Thoracic aorta (tissue), 2 donors: ENCODE measurements at regions not wholly inside any gene's neighbourhood (a gene's known extent, or its start where the extent isn't known, plus 50 kb on each side); places are given as distances from the start of the nearest gene placed in this dataset.

Source experiments
- ATAC-seq: fragments of 150-250 bp; one replicate; pipeline ENCODE4 v1.8.0; 2017; ENCODE audit warnings: low read depth; ENCODE audit not compliant: insufficient number of reproducible peaks, low FRiP score
- DNase-seq: peaks from one replicate; pipeline ENCODE4 v3.0.0-alpha.2; 2020; ENCODE audit warnings: low spot score
- H3K27ac ChIP-seq, 2 donors: fragments of 200-600 bp; sonication (generic); 1 replicate in 1 of 2; 2 replicates in 1 of 2; pipeline ENCODE4 v1.5.1; 2016; ENCODE audit warnings: mild to moderate bottlenecking in 2 of 2, moderate library complexity in 2 of 2
- H3K27me3 ChIP-seq: fragments of 200-600 bp; sonication (generic); replicated peaks from 2 replicates; pipeline ENCODE4 v1.6.0; 2016; ENCODE audit warnings: mild to moderate bottlenecking; ENCODE audit not compliant: insufficient read depth
- H3K36me3 ChIP-seq: fragments of 200-600 bp; sonication (generic); one replicate; pipeline ENCODE4 v1.5.1; 2016
- H3K4me1 ChIP-seq, 2 donors: fragments of 200-600 bp; sonication (generic); 1 replicate in 1 of 2; 2 replicates in 1 of 2; pipeline versions ENCODE4 v1.5.1 to v1.6.0; 2016; ENCODE audit warnings: low read depth in 2 of 2, mild to moderate bottlenecking in 1 of 2; ENCODE audit not compliant: control insufficient read depth in 1 of 2
- H3K4me3 ChIP-seq: fragments of 200-600 bp; sonication (generic); 2 replicates; pipeline ENCODE4 v1.5.1; 2016; ENCODE audit warnings: mild to moderate bottlenecking
- H3K9me3 ChIP-seq: fragments of 200-600 bp; sonication (generic); 2 replicates; pipeline ENCODE4 v1.5.1; 2016
- CTCF ChIP-seq: fragments of 200-600 bp; sonication (generic); IDR thresholded peaks from one replicate; pipeline ENCODE4 v1.5.1; 2019; ENCODE audit warnings: antibody characterized with exemption

DNA sequence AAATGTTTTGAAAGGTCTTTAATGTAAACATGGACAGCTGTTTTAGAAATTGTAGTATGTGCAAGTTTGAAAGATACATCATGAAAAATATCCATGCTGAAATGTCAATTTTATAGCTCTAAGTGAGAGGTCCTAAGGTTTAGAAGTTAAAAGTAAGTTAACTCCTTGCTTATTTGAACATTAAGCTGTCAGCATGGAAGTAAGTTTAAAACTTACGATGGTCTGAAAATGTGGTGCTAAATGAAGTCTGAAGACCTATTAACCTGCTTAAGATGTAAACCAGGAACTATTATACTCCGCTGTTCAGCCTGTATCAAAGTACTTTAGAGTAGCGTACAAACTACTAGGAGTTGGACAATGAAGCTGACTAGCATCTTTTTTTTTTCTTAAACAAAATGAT lies 1082.4 kb downstream of the TMTC2 start:
- no peaks in the 10 kb centered on the region for H3K27me3 ChIP-seq
- no peaks in the 10 kb centered on the region for H3K4me1 ChIP-seq
- H3K36me3 ChIP-seq, result no peaks in the 10 kb centered on the region
- DNase-seq, result no peak
- no peak overlapping the region for H3K27ac ChIP-seq
- ATAC-seq, result no peak
- H3K9me3 ChIP-seq, result peaks cover 4% of the 10 kb centered on the region
- no peak overlapping the region for H3K4me3 ChIP-seq
- TF ChIP-seq CTCF, result no peak

GRCh38 chr12:83767723-83768122 lies 1081.0 kb downstream of the TMTC2 start:
- Histone ChIP-seq H3K27me3 (no peaks in the 10 kb centered on the region), H3K4me1 (no peaks in the 10 kb centered on the region), H3K4me3 (no peak overlapping the region), H3K27ac (no peak overlapping the region), H3K9me3 (no peaks in the 10 kb centered on the region), H3K36me3 (no peaks in the 10 kb centered on the region)
- TF ChIP-seq CTCF, result no peak
- ATAC-seq (no peak), DNase-seq (no peak)

DNA sequence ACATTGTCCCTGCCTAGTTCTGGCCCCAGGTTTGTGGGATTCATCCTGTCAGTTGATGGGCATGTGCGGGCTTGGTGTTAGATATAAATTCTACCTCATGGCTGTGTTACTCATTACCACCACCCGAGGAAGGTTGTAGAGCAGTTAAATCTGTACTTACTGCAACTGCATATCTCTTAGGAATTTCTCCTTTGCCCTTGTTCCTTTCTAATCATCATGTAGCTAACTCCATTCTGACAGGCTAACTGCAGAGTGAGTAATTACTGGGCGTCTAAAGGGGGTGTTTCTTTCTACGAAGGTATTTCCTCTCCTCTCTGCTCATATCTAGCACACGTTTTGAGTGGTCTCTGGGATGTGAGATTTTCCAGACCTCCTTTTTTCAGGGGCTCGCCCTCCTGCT lies 1076.7 kb downstream of the TMTC2 start:
- no peak for ATAC-seq
- Histone ChIP-seq H3K27me3 (no peaks in the 10 kb centered on the region), H3K9me3 (no peaks in the 10 kb centered on the region), H3K4me3 (no peak overlapping the region), H3K27ac (no peak overlapping the region), H3K36me3 (no peaks in the 10 kb centered on the region), H3K4me1 (no peaks in the 10 kb centered on the region)
- DNase-seq, result no peak
- no peak for TF ChIP-seq CTCF

DNA sequence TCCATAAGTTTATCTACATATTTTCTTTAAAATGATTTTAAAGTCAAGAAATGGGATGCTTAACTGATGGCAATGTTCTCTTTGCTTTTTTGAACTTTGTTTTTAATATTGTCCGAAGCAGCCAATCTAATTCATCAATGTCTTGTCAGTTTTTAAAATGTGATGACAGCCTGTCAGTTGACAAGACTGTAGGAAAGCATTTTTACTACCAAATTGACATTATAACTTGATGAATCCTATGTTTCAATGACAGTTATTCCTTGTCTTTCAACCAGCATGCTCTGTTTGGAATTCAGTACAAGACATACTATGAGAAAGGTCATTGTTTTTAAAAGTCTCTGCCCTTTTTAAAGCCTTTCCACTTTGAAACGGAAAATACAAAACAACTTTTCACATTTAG lies 1073.2 kb downstream of the TMTC2 start:
- no peaks in the 10 kb centered on the region for H3K36me3 ChIP-seq
- H3K27me3 ChIP-seq, result no peaks in the 10 kb centered on the region
- no peak for DNase-seq
- no peak overlapping the region for H3K4me3 ChIP-seq
- no peak for ATAC-seq
- H3K9me3 ChIP-seq, result no peaks in the 10 kb centered on the region
- no peak for TF ChIP-seq CTCF
- H3K4me1 ChIP-seq, result no peaks in the 10 kb centered on the region
- H3K27ac ChIP-seq, result no peak overlapping the region

DNA sequence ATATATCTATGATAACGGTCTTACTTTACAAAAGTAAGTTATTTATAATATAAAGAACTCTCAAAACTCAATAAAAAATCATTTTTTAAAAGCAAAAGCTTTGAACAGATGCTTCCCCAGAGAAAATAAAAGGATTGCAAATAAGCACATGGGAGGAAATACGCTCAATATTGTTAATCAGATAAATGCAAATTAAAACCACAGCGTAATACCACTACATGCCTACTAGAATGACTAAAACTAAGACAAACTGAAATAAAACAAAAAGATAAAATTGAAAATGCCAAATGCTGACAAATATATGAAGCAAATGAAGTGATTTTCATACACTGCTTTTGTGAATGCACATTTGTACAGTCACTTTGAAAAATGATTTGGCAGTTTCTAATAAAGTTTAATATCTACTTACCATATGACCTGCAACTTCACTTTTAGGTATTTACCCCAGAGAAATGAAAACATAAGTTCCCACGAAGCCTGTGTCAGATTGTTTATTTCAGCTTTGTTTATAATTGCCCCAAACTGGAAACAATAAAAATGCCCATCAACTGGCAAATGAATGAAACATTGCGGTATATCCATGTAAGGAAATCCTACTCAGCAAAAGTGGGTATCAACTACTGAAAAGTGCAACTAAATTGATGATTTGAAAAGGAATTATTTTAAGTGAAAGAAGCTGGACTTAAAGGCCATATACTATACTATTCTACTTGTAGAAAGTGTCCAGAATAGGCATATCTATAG lies 1072.4 kb downstream of the TMTC2 start:
- no peak for TF ChIP-seq CTCF
- no peak overlapping the region for H3K4me3 ChIP-seq
- H3K9me3 ChIP-seq, result no peaks in the 10 kb centered on the region
- ATAC-seq (no peak), DNase-seq (no peak)
- no peaks in the 10 kb centered on the region for H3K4me1 ChIP-seq
- no peaks in the 10 kb centered on the region for H3K27me3 ChIP-seq
- no peaks in the 10 kb centered on the region for H3K36me3 ChIP-seq
- no peak overlapping the region for H3K27ac ChIP-seq
